Right cardiac atrium (tissue), 5 donors: ENCODE measurements at regions not wholly inside any gene's neighbourhood (a gene's known extent, or its start where the extent isn't known, plus 50 kb on each side); places are given as distances from the start of the nearest gene placed in this dataset.

ENCODE experiments used
- ATAC-seq, 2 donors: fragments of 200-7000 bp; cut with Tn5 transposase; one replicate each; pipeline versions ENCODE4 v1.8.0 to v1.9.1; 2020; ENCODE audit warnings: moderate library complexity in 2 of 2, mild to moderate bottlenecking in 1 of 2
- DNase-seq, 3 donors: peaks; one replicate each; pipeline ENCODE4 v3.0.0-alpha.2; 2020
- H3K27ac ChIP-seq: one replicate; pipeline ENCODE4 v1.5.1; 2013; ENCODE audit warnings: mild to moderate bottlenecking, low read length, control low read depth, moderate library complexity
- H3K27me3 ChIP-seq: one replicate; pipeline ENCODE4 v1.6.1; 2013; ENCODE audit not compliant: control insufficient read depth, insufficient read depth
- H3K4me1 ChIP-seq: one replicate; pipeline ENCODE4 v1.6.1; 2013; ENCODE audit warnings: low read length; ENCODE audit not compliant: control insufficient read depth, insufficient read depth
- H3K4me3 ChIP-seq: one replicate; pipeline ENCODE4 v1.5.1; 2013; ENCODE audit warnings: low read length, control low read depth
- H3K9me3 ChIP-seq: one replicate; pipeline ENCODE4 v1.6.1; 2013; ENCODE audit warnings: low read length; ENCODE audit not compliant: control insufficient read depth
- WGBS: extraction: QIAGEN DNeasy Blood & Tissue Kit; methylation state at CpG from one replicate; pipeline ENCODE4 v1.1.7; 2013; 5-methylcytosine and 5-hydroxymethylcytosine counted together
- intact Hi-C, 4 donors: fragments of 100-400 bp; cut with DNase I; formaldehyde crosslinking; loops; one replicate each; pipeline versions ENCODE4 v1.11.0 to v1.14.0; 2022 to 2023
- donor health status: healthy with polysubstance abuse.
- donor health status: DM: no; HTN: yes; CAD: no.
- donor health status: DM: no; HTN: no; CAD: no.
- donor health status: DM: no; HTN: yes; CAD: no; lungs with severe emphysema.
- donor health status: DM: yes; HTN: yes; CAD: no.

DNA sequence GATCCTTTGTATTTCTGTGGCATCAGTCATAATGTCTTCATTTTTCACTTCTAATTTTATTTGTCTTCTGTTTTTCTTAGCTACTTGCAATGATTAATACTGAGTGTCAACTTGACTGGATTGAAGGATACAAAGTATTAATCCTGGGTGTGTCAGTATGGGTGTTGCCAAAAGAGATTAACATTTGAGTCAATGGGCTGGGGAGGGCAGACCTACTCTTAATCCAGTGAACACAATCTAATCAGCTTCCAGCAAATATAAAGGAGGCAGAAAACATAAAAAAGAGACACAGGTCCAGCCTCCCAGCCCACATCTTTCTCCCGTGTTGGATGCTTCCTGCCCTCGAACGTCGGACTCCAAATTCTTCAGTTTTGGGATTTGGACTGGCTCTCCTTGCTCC is 640.9 kb upstream of the MIR17HG start:
- intact Hi-C loops, result no loop called here
- H3K27ac ChIP-seq, result no peak overlapping the region
- ATAC-seq (no peak), DNase-seq (no peak)
- no peaks in the 10 kb centered on the region for H3K27me3 ChIP-seq
- no peaks in the 10 kb centered on the region for H3K4me1 ChIP-seq
- H3K9me3 ChIP-seq, result no peaks in the 10 kb centered on the region
- H3K4me3 ChIP-seq, result no peak overlapping the region
- WGBS, result 80% methylated on average over 4 of the region's 4 CpGs

DNA sequence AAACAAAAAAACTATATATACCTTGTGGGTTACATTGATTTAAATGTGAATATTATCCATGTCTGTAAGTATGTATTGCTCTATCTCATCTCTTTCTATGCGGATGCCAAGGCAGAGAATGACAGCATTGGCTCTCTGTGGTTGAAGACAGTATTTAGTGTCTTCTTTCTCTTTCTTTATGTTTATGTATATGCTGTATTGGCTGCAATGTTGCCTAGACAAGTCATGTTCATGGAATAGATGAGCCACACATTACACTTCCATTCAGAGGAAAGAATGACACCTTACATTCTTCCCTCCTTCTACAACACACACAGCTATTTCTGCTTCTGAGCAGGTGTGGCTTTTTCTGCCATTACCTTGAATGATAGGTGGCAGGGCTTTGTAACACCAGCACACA is 639.4 kb upstream of the MIR17HG start:
- WGBS, result 91% methylated on average over 1 of the region's 1 CpG
- H3K4me1 ChIP-seq, result no peaks in the 10 kb centered on the region
- ATAC-seq, result no peak

DNA sequence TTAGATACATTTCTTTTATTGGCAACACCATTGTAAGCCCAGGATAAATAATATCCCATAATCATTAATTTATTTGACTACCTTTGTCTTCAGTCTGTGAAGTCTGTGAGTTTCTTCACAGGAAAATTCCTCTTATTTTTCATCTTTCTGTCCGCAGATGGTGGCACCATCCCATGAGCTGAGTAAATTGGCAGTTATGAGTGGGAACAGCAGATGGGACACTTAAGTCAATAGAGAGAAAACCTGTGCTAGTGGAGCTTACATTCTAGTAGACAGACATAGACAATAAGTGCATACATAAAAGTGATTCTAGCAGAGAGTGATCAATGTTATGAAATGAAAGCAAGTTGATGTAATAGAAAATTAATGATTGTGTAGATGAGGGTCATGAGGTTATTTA is 638.2 kb upstream of the MIR17HG start:
- no peaks in the 10 kb centered on the region for H3K27me3 ChIP-seq
- DNase-seq, result no peak
- ATAC-seq, result no peak
- WGBS, result 90% methylated on average over 1 of the region's 1 CpG
- intact Hi-C loops, result no loop called here
- no peak overlapping the region for H3K4me3 ChIP-seq
- H3K4me1 ChIP-seq, result no peaks in the 10 kb centered on the region
- no peak overlapping the region for H3K27ac ChIP-seq
- H3K9me3 ChIP-seq, result no peaks in the 10 kb centered on the region

More for the DNA sequence above, 639.4 kb upstream of the MIR17HG start:
- Histone ChIP-seq H3K9me3 (no peaks in the 10 kb centered on the region), H3K27ac (no peak overlapping the region), H3K4me3 (no peak overlapping the region), H3K27me3 (no peaks in the 10 kb centered on the region)
- intact Hi-C loops, result no loop called here
- no peak for DNase-seq

DNA sequence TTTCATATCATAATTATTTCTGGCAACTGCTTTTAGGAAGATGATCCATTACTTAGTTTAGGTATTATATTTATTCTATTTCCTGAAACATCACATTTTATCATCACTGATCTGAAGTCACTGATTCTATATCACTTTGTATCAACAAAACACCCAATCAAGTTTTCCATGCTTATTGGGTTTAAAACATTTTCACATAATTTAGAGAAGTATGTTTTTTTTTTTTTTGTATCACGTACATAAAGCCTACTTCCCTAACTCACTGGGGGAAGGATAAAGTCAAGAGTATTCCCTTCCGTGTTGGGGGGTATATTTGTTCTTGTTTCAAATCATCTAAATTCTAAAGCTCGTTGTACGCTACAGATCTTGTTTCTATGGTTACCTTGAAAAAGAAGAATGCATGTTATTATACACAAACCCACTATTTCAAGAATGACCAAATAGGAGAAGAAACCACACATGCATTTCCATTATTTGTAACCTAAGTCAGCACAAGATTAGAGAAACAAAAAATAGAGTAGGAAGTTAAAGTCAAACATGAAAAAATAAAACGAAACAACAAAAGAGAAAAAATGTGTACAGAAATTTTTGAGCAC is 637.2 kb upstream of the MIR17HG start:
- Histone ChIP-seq H3K27ac (no peak overlapping the region), H3K27me3 (no peaks in the 10 kb centered on the region), H3K9me3 (no peaks in the 10 kb centered on the region), H3K4me1 (no peaks in the 10 kb centered on the region), H3K4me3 (no peak overlapping the region)
- DNase-seq (no peak), ATAC-seq (no peak)
- WGBS, result 76% methylated on average over 5 of the region's 5 CpGs
- intact Hi-C loops, result no loop called here

DNA sequence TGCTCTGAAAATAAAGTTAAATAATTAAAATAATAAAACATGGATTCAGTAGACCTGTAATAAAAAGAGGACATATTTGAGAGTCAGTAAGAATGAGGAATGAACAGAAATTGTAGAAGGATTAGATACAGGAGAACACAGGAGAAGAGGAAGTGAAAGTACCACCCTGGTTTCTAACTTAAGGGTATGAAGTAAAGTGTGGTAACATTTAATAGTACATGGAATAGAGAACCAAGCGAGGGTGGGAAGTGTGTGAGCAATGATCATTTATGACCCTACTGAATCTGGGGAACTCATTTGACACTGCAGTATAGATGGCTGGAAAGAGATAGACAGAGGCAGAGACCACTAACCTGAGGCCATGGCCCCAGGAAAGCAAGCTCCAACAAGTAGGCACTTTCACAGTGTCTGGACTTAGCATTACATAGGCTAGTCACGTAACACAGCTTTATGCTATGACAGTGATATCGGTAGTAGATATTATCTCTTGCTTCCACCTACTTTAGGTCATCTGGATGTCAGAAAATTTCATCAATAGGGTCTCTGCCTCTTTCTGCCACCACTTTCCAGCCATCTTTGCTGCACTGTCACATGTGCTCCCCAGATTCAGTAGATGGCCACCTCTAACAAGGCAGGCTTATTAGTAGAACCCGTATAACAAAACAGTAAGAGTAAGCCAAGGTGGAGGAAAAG is 633.9 kb upstream of the MIR17HG start:
- H3K27me3 ChIP-seq, result no peaks in the 10 kb centered on the region
- no peak overlapping the region for H3K4me3 ChIP-seq
- H3K27ac ChIP-seq, result no peak overlapping the region
- DNase-seq (peak in 1 of 3 donors; percentile 24), ATAC-seq (peak in 1 of 2 donors; percentile 36)
- no peaks in the 10 kb centered on the region for H3K4me1 ChIP-seq
- intact Hi-C loops, result no loop called here
- WGBS, result 87% methylated on average over 4 of the region's 4 CpGs
- no peaks in the 10 kb centered on the region for H3K9me3 ChIP-seq

DNA sequence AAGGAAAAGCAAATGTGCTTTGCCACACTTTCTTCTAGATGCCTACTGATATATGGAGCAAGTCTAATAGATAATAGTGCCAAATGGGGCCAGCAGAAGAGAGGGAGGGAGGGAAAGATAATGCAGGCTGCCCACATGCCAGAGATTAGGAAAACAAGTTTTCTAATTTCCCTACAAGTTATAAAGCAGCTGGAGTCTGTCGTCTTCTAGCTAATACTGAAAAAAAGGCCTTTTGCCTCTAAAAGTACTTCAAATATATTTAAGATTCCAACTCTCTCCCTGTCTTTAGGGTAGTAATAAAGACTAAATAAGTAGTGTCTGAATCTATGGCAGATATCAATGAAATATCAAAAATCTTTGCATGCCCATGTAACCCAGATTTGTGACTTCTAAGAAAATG is 632.0 kb upstream of the MIR17HG start:
- intact Hi-C loops, result no loop called here
- ATAC-seq, result no peak

DNA sequence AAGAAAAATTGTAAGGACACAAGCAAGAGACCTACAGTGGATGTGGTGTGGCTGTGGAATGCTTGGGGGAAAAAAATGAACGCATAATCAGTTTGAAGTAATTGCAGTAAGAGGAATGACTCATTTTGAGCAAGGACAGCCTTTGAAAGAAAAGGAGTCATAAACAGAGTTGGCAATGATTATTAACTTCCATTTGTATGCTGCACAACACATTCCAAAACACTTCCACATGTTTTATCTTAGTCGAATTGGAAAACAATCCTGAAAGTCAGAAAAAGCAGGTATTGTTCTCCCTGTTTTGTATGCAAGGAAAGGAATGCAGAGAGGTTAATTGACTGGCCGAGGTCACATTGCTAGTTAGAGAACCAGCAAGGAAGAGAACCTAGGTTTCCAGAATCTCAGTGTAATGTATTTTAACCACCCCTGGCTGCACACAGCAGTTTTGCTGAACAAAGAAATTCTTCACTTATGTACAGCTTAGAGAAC is 630.0 kb upstream of the MIR17HG start:
- WGBS, result 30% methylated on average over 3 of the region's 3 CpGs
- H3K27ac ChIP-seq, result no peak overlapping the region
- DNase-seq (no peak), ATAC-seq (peak; percentile 40 to 45)
- H3K27me3 ChIP-seq, result no peaks in the 10 kb centered on the region
- intact Hi-C loops, result no loop called here
- H3K4me1 ChIP-seq, result no peaks in the 10 kb centered on the region
- no peaks in the 10 kb centered on the region for H3K9me3 ChIP-seq
- H3K4me3 ChIP-seq, result no peak overlapping the region

More for the DNA sequence above, 632.0 kb upstream of the MIR17HG start:
- Histone ChIP-seq H3K4me1 (no peaks in the 10 kb centered on the region), H3K4me3 (no peak overlapping the region), H3K27ac (no peak overlapping the region), H3K27me3 (no peaks in the 10 kb centered on the region), H3K9me3 (no peaks in the 10 kb centered on the region)
- WGBS, result 39% methylated on average over 1 of the region's 1 CpG
- no peak for DNase-seq

DNA sequence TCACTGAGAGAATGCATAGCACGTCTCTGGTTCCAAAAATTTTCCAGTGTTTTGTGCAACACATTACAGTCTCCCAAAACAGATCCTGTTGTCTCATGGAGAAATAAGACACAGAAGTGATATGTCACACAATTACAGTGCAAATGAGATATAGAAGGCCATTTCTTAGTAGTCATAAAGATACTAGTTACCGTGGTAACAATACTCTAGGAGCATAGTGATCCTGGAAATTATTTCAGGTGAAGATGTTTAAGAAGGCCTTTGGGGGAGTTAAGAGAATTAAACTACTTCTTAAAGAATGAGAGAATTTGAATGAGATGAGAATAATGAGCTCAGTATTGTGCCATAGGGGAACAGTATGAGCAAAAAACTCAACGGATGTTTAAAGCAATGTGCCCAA is 628.0 kb upstream of the MIR17HG start:
- DNase-seq (no peak), ATAC-seq (no peak)
- Histone ChIP-seq H3K27me3 (no peaks in the 10 kb centered on the region), H3K4me3 (no peak overlapping the region), H3K27ac (no peak overlapping the region), H3K4me1 (no peaks in the 10 kb centered on the region), H3K9me3 (no peaks in the 10 kb centered on the region)
- intact Hi-C loops, result no loop called here
- 82% methylated on average over 3 of the region's 3 CpGs for WGBS

DNA sequence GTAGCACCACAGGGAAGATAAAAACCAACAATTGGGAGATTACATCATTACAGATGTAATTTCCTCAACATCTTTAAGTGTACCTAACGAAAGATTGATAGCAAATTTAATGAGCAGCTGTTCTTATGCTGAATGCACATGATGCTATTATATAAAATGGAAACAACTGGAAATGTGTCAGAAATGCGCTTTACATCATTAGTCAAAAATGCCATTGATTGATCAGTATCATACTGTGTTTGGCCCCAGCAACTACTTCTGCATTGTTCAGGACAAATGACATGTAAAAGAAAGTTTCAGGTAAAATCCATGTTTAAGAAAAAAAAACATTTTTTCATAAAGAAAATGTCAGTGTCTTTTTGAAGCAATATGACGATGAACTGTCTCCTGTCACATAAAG is 625.5 kb upstream of the MIR17HG start:
- intact Hi-C loops, result no loop called here
- ATAC-seq (no peak), DNase-seq (no peak)
- WGBS, result 57% methylated on average over 3 of the region's 3 CpGs
- H3K4me1 ChIP-seq, result no peaks in the 10 kb centered on the region
- no peak overlapping the region for H3K4me3 ChIP-seq
- H3K9me3 ChIP-seq, result no peaks in the 10 kb centered on the region
- no peaks in the 10 kb centered on the region for H3K27me3 ChIP-seq
- no peak overlapping the region for H3K27ac ChIP-seq

DNA sequence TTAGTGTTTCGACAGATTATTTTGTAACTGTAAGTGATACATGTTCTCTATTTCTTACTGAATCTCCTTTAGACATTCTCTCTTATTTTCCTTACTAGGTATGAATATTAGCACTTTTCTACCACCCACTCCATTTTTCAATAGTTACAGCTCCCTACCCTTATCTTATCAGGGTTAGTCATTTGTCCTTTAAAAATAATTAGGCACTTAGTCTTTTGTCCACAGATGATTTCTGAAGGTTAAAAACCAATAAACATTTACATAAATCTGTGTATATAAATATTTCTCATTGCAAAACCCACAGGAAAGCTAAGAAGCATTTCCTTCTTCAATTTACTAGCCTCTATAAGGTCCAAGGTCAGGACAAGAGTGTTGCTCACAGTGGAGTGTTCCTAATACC is 624.1 kb upstream of the MIR17HG start:
- no peak overlapping the region for H3K27ac ChIP-seq
- no peaks in the 10 kb centered on the region for H3K4me1 ChIP-seq
- H3K4me3 ChIP-seq, result no peak overlapping the region
- WGBS, result 87% methylated on average over 1 of the region's 1 CpG
- ATAC-seq, result no peak
- H3K27me3 ChIP-seq, result no peaks in the 10 kb centered on the region
- H3K9me3 ChIP-seq, result no peaks in the 10 kb centered on the region
- no peak for DNase-seq
- intact Hi-C loops, result no loop called here

DNA sequence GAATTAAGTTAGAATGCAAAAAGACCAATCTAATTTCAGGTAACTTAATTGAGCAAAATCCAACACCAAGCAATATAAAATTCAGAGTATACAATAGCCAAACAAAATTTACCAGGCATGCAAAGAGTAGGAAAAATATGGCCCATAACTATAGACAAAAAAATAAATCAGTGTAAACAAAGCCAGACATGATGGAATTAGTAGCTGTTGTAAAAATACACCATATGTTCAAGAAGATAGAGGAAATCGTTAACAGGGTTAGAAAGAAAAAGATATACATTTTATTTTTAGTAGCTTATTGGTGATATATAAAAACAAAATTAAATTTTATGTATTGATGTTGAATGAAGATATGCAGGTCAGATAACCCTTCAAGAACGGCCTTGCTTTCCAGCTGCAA is 621.1 kb upstream of the MIR17HG start:
- Histone ChIP-seq H3K4me3 (no peak overlapping the region), H3K27ac (no peak overlapping the region), H3K4me1 (no peaks in the 10 kb centered on the region), H3K27me3 (no peaks in the 10 kb centered on the region), H3K9me3 (no peaks in the 10 kb centered on the region)
- intact Hi-C loops, result no loop called here
- 65% methylated on average over 2 of the region's 2 CpGs for WGBS
- DNase-seq (no peak), ATAC-seq (no peak)
